NCI-H526 (cell line): ENCODE measurements at regions not wholly inside any gene's neighbourhood (a gene's known extent, or its start where the extent isn't known, plus 50 kb on each side); places are given as distances from the start of the nearest gene placed in this dataset.
A peak's percentile ranks its signal among the peaks of the same experiment; 100 is the strongest.

Experiments
- DNase-seq, 2 experiments: peaks; one replicate each; lab custom pipeline; 2025; lab: John Stamatoyannopoulos, UW

DNA sequence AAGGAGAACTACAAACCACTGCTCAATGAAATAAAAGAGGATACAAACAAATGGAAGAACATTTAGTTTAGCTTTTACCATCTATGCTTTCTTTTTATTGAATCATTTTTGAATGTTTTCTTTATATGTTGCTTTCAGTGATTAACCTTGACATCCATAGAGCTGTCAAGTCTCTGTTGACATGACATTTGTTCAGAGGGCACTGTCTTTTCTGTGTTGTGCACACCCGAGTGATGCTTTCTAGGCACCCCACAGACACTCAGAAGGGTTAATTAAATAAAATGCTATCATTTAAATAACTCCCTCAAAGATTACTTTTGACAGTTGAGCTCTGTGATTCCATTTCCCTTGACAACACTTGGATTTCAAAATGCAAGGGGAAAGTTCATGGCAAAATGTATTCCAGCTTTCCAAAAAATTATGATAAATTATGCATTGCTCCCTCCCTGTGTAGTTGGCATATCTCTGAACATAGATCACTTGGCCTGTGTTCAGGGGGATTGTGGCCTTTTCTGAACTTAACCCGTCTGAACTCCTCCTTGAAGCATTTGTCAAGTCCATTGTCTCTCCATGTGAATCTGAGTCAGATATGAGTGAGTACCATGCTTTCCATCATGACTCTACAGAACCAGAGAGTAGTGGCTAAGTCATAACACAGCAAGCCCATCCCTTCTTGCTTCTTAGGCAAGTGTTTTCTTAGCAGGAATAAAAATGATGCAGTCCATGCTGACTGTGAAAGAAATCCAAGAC is 372.6 kb downstream of the RPRM start:
- no peak for DNase-seq

DNA sequence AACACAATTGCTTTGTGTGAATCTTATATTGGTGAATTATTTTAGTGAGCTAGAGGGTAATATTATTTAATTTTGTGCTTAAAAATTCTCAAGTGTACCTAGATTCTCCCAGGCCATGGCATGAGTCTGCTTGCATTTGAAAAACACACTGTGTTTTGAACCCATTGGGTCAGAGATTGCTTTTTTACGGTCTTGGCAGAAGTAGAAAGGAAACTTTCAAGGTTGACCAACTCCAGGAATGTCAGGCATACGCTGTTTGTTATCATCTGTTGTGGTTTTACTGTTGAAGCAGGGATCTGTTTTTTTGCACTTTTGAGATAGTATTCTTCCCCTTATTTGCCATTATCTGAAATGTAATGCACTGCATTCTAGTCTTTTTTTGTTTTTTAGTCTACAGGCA is 377.4 kb downstream of the RPRM start:
- DNase-seq: no peak

DNA sequence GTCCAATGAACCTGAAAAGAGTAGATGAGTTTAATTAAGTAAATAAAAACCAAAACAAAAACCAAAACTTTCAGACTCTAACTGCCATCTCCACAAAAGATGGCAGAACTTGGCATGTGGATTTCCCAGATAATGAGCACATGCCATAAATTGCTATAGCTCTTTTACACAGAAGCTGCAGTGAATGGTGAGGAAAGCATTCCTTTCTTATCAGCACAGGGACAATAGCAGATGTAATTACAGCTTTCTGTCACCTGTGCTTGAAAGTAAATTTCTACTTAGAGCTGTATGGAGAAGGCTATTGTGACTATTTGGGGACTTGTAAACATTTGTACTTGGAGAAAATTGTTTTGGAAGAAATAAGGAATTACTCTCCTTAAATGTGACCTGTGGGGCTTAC is 378.4 kb downstream of the RPRM start:
- DNase-seq: no peak

GRCh38 chr2:153098073-153098472 is 379.7 kb downstream of the ARL6IP6 start:
- DNase-seq: no peak

GRCh38 chr2:153096272-153096671 is 377.9 kb downstream of the ARL6IP6 start:
- DNase-seq: no peak

DNA sequence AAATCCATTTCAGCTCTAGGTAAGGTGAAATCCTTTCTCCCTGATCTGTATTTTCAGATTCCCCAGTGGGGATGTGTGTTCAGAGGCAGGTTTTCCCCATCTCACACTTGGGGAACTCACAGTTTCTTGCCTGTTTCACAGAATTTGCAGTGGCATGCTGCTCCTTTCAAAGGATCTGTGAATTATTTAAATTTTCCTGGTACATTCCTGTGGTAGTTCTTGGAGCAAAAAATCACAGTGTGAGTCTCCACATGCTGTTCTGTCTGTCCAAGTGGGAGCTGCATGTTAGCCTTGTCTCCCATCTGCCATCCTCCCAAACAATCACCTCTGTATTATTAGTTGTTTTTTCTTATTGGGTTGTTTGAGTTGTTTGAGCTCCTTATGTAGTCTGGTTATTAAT is 372.9 kb downstream of the ARL6IP6 start:
- DNase-seq: no peak

GRCh38 chr2:153079315-153079714 is 360.9 kb downstream of the ARL6IP6 start:
- DNase-seq: no peak

DNA sequence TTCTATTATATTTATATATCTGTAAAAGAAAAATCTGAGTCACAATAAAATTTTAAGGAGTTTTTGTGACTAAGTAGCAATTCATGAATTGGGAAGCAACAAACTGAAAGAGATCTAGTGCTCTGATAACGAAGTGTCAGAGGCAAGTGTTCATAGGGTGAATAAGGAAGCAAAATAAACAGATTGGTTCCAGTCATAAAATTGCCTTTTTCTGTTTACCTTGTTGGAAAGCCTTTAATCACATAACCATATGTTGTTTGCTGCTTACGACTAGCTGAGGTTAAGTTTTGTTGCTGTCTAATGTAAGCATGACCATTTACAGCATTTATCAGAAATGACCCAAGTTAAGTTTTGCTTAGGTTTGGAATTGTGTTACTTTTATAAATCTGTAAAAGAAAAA is 358.9 kb downstream of the ARL6IP6 start:
- no peak for DNase-seq

GRCh38 chr2:153074207-153074606 is 355.8 kb downstream of the ARL6IP6 start:
- no peak for DNase-seq

DNA sequence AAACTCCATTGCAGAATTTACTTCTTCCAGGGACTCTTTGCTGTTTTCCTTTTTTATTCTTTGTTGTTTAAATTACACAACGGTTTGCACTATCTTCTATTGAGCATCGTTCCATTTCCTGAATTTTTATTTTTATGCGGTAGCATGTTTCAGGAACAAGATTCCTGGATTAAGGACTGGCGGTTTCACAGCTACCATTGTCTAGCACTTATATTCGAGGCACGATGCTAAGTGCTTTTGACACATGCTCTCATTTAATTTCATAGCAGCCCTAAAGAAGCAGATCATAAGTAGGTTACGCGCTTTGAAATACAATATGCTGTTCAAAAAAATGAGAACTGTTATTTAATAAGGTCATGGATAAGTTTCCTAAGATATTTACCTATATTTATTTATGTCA is 354.4 kb downstream of the ARL6IP6 start:
- no peak for DNase-seq

DNA sequence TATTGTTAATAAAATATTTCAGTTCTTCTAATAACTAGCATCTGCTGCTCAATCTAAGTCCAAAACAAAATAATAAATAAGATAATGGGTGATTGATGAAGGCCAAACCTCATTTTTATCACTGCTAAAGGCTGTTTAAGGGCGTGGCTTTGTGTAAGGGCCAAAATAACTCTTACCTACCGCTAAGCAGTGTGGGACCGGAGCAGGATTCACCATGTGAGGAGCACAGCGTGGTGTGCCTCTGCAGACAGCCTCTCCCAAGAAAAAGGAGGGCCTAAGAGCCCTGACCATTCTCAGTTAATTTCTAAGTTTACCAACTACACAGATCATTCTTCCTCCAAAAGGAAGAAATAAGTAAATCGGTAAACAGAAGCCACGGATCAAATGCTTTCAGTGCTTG is 353.7 kb downstream of the ARL6IP6 start:
- no peak for DNase-seq

- DNase-seq: no peak
Observed at GRCh38 chr2:153071090-153071489, 352.7 kb downstream of the ARL6IP6 start.

DNA sequence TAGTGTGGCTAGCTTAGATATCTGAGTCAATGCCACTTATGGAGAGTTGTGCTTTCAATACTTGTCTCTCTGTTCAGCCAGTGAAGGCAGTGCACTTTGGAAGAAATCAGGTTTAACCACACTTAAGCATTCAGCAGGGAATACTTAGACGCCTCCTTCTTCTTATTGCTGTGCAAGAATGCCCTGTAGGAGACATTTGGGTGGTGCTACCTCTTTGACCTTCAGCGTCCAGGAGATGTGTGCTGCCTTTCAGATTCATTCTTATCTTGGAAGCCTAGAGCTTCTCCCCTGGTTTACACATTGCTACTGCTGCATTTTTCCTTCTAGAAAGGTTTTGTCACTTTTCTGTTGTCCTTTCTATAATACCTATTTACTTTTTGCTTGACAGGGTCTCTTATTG is 350.5 kb downstream of the ARL6IP6 start:
- DNase-seq: no peak

GRCh38 chr2:153068052-153068451 is 349.6 kb downstream of the ARL6IP6 start:
- DNase-seq: no peak

DNA sequence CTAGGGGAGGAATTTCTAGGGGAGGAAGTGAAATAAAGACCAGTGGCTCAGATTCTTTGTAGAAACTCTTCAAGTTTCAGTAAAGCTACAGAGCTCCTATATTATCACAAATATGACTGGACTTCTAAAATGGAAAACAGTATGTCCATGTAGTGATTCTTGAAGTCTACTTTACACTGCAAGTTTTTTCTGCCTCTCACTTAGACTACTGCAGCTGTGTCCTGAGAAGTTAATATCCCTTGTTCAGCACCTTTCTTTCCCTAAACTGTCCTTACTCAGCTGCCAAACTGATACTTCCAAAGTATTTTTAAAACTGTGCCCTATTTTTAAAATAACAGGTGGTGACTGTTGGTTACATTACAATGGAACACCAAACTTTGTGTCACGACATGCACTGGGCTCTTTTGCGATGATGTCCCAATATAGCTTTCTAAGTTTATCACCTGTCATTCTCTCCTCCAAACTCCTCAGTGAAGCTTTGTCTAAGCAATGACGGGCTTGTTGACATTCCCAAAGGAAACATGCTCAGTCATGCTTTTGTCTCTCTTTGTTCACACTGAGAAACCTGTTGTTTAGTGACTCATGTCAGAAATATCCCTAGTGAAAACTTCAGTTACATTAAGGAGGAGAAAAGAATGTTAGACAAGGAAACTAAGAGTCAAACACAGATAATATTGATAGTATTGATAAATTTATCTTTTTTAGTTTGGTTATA is 341.1 kb downstream of the ARL6IP6 start:
- DNase-seq: no peak

GRCh38 chr2:153057743-153058142 is 339.3 kb downstream of the ARL6IP6 start:
- no peak for DNase-seq

- DNase-seq: no peak
Observed at GRCh38 chr2:153055182-153055581, 336.8 kb downstream of the ARL6IP6 start.

- no peak for DNase-seq
Observed at GRCh38 chr2:153052807-153053559, 334.6 kb downstream of the ARL6IP6 start.

DNA sequence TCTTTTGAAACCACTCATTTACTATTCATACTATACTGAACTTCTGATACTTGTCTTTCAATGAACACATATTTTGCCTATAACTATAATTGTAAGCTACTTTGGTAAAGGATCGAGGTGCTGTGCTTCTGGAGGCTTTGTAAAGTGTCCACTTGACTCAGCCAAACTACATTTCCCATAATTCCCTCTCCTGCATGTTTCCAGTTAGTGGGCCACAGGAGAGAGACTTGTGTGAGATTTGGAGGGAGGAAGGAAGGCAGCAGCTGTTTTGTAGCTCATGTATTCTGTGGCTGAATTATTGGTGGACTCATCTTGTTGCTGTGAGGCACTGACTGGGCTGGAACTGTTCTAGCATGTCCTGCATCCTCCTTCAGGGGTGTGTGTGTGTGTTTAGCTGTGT is 328.8 kb downstream of the ARL6IP6 start:
- no peak for DNase-seq

GRCh38 chr2:153043385-153043784 is 325.0 kb downstream of the ARL6IP6 start:
- no peak for DNase-seq

DNA sequence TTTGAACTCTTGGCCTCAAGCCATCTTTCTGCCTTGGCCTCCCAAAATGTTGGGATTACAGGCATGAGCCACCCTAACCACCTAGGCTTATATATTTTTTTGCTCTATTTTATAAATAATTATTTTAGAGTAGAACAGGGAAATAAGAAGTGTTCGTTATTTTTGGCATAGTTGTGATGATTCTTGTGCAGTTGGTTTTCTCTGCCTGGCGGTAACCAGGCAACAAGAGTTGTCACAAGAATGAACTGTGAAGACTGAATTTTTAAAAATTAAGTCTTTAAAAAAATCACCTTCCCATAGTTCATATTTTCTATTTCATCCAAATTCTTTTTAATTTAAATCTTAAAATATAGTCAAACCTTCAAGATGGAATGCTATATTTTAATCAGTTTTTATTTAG is 310.2 kb downstream of the ARL6IP6 start:
- DNase-seq: no peak

DNA sequence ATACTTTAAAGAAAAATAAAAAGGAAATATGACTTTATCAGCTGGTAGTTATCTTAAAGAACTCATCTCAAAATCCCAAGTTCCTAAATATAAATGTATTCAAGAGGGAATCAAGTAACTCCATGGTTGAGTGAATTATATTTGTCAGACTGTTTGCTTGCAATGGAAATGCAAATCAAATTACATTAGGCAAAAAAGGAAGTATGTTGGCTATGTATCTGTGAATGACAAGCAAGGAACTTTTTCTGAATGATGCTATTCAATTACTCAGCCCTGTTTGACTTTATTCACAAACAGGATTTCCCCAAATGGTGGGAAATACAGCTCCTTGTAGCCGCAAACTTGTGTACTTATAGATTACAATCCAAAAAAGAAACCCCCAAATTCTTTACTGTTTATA is 309.1 kb downstream of the ARL6IP6 start:
- peak; percentile 8 to 39 for DNase-seq

- DNase-seq: no peak
Observed at GRCh38 chr2:153020201-153020600, 301.8 kb downstream of the ARL6IP6 start.
